ENCODE measurements at regions not wholly inside any gene's neighbourhood (a gene's known extent, or its start where the extent isn't known, plus 50 kb on each side); places are given as distances from the start of the nearest gene placed in this dataset.

DNA sequence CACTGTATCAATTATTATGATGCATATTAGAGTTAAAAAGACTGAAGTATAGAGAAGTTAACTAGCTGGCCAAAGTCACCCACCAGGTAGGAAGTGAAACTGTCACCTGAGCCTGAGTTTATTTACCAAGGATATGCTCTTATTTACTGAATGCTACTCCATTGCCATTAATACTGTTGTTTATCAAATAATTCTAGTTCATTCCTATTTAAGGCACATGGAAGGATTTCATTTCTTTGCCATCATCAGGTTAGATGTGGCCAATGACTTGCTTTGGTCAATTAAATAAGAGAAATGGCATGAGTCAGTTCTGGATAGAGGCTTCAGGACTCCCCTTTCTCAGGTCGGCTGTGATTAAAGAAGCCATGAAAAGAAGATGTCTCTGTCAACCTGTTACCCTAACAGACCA, 169.6 kb downstream of the KCNJ2 start:
- no peak for TF ChIP-seq CTCF (IDR thresholded peaks at IDR 0.05; ENCODE audit: insufficient read depth, low read depth, low read length)
- H3K4me3 ChIP-seq (ENCODE audit: low read depth, low read length) = no peak overlapping the region
- DNase-seq (ENCODE audit: low read depth) = no peak

DNA sequence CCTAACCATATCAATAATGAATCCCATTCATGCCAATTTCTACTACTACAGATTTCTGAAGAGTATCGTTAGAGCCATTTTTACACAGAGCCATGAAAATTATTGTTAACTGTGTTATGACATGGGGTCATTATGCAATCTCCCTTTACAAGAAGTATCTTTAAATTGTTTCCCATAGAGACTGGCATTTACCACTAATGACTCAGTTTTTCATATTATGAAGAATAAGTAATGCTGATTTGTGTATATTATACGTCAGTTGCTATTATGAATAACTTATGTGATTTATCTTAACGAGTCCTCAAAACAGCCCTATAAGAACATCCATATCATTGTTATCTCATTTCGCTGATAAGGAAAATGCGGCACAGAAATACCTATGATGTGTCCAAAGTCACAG, 173.8 kb downstream of the KCNJ2 start:
- H3K4me3 ChIP-seq (ENCODE audit: low read depth, low read length) = no peak overlapping the region
- TF ChIP-seq CTCF (IDR thresholded peaks at IDR 0.05; ENCODE audit: insufficient read depth, low read depth, low read length) = no peak
- no peak for DNase-seq (ENCODE audit: low read depth)

GRCh38 chr17:70344386-70345060, 175.2 kb downstream of the KCNJ2 start:
- peak overlapping the region; percentile 30 for H3K4me3 ChIP-seq (ENCODE audit: low read depth, low read length)
- peak; percentile 43 for DNase-seq (ENCODE audit: low read depth)
- no peak for TF ChIP-seq CTCF (IDR thresholded peaks at IDR 0.05; ENCODE audit: insufficient read depth, low read depth, low read length)

DNA sequence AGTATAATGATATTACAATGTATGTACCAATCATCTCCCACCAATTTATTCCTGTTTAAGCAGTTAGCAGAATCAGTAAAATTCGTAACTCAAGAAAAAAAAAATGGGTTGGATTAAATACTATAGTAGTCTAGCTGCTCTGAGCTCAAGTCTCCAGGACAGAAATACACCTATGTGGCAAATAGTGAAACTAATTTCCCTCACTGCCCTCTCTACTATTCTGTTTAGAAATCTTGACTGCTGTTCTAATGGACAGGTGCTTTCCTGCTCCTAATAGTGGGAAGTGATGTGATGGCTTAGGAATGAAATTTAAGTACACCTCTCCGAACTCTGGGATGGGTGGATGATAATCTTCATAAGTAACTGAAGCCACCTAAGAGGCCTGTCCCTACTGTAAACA, 175.7 kb downstream of the KCNJ2 start:
- no peak for DNase-seq (ENCODE audit: low read depth)
- TF ChIP-seq CTCF (IDR thresholded peaks at IDR 0.05; ENCODE audit: insufficient read depth, low read depth, low read length) = no peak
- no peak overlapping the region for H3K4me3 ChIP-seq (ENCODE audit: low read depth, low read length)

DNA sequence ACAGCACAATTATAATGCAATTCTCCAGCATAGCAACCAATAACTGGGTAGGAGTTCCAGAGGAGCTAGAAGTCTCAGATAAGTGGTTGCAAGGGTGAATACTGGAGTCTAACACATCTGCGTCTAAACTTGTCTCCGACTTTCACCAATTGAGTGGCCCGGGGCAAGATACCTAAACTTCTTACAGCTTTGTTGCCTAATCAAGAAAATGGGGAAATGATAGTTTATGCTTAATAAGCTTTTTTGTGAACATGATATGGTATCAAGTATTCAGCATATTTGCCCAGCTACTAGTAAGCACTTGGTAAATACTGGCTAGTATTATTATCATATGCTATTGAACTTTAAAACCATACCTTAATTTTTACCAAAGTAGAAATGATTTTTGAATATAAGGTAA, 183.5 kb downstream of the KCNJ2 start:
- no peak overlapping the region for H3K4me3 ChIP-seq (ENCODE audit: low read depth, low read length)
- DNase-seq (ENCODE audit: low read depth) = no peak
- no peak for TF ChIP-seq CTCF (IDR thresholded peaks at IDR 0.05; ENCODE audit: insufficient read depth, low read depth, low read length)

- H3K4me3 ChIP-seq (ENCODE audit: low read depth, low read length) = no peak overlapping the region
- TF ChIP-seq CTCF (IDR thresholded peaks at IDR 0.05; ENCODE audit: insufficient read depth, low read depth, low read length) = no peak
- no peak for DNase-seq (ENCODE audit: low read depth)
Measured at GRCh38 chr17:70353408-70354092, 184.2 kb downstream of the KCNJ2 start.

Data from fibroblast of villous mesenchyme (primary cell).